Right cardiac atrium (tissue), 5 donors: ENCODE measurements at regions not wholly inside any gene's neighbourhood (a gene's known extent, or its start where the extent isn't known, plus 50 kb on each side); places are given as distances from the start of the nearest gene placed in this dataset.

Source experiments
- ATAC-seq, 2 donors: fragments of 200-7000 bp; cut with Tn5 transposase; one replicate each; pipeline versions ENCODE4 v1.8.0 to v1.9.1; 2020; ENCODE audit warnings: moderate library complexity in 2 of 2, mild to moderate bottlenecking in 1 of 2
- DNase-seq, 3 donors: peaks; one replicate each; pipeline ENCODE4 v3.0.0-alpha.2; 2020
- H3K27ac ChIP-seq: one replicate; pipeline ENCODE4 v1.5.1; 2013; ENCODE audit warnings: mild to moderate bottlenecking, low read length, control low read depth, moderate library complexity
- H3K27me3 ChIP-seq: one replicate; pipeline ENCODE4 v1.6.1; 2013; ENCODE audit not compliant: control insufficient read depth, insufficient read depth
- H3K4me1 ChIP-seq: one replicate; pipeline ENCODE4 v1.6.1; 2013; ENCODE audit warnings: low read length; ENCODE audit not compliant: control insufficient read depth, insufficient read depth
- H3K4me3 ChIP-seq: one replicate; pipeline ENCODE4 v1.5.1; 2013; ENCODE audit warnings: low read length, control low read depth
- H3K9me3 ChIP-seq: one replicate; pipeline ENCODE4 v1.6.1; 2013; ENCODE audit warnings: low read length; ENCODE audit not compliant: control insufficient read depth
- WGBS: extraction: QIAGEN DNeasy Blood & Tissue Kit; methylation state at CpG from one replicate; pipeline ENCODE4 v1.1.7; 2013; 5-methylcytosine and 5-hydroxymethylcytosine counted together
- intact Hi-C, 4 donors: fragments of 100-400 bp; cut with DNase I; formaldehyde crosslinking; loops; one replicate each; pipeline versions ENCODE4 v1.11.0 to v1.14.0; 2022 to 2023
- donor health status: healthy with polysubstance abuse.
- donor health status: DM: no; HTN: yes; CAD: no.
- donor health status: DM: no; HTN: no; CAD: no.
- donor health status: DM: no; HTN: yes; CAD: no; lungs with severe emphysema.
- donor health status: DM: yes; HTN: yes; CAD: no.

GRCh38 chr5:166074582-166075481 is 2216.6 kb upstream of the WWC1 start:
- no peaks in the 10 kb centered on the region for H3K9me3 ChIP-seq
- intact Hi-C loops = no loop called here
- no peaks in the 10 kb centered on the region for H3K4me1 ChIP-seq
- H3K4me3 ChIP-seq = no peak overlapping the region
- ATAC-seq (peak in 1 of 2 donors; percentile 61), DNase-seq (no peak)
- H3K27ac ChIP-seq = no peak overlapping the region
- H3K27me3 ChIP-seq = no peaks in the 10 kb centered on the region
- WGBS = 36% methylated on average over 5 of the region's 5 CpGs

- no peak for ATAC-seq
- WGBS = 39% methylated on average over 11 of the region's 11 CpGs
- Histone ChIP-seq H3K4me3 (no peak overlapping the region), H3K27ac (no peak overlapping the region), H3K4me1 (no peaks in the 10 kb centered on the region), H3K27me3 (no peaks in the 10 kb centered on the region), H3K9me3 (no peaks in the 10 kb centered on the region)
- intact Hi-C loops = no loop called here
- DNase-seq = no peak
Measured at GRCh38 chr5:166083183-166083959, 2208.1 kb upstream of the WWC1 start.

- DNase-seq (no peak), ATAC-seq (no peak)
- H3K27me3 ChIP-seq = no peaks in the 10 kb centered on the region
- H3K4me1 ChIP-seq = no peaks in the 10 kb centered on the region
- WGBS = 52% methylated on average over 2 of the region's 2 CpGs
- intact Hi-C loops = no loop called here
- no peak overlapping the region for H3K4me3 ChIP-seq
- H3K9me3 ChIP-seq = no peaks in the 10 kb centered on the region
- H3K27ac ChIP-seq = no peak overlapping the region
Measured at GRCh38 chr5:166086568-166086967, 2204.9 kb upstream of the WWC1 start.

- Histone ChIP-seq H3K27ac (no peak overlapping the region), H3K9me3 (no peaks in the 10 kb centered on the region), H3K4me1 (no peaks in the 10 kb centered on the region), H3K4me3 (no peak overlapping the region), H3K27me3 (no peaks in the 10 kb centered on the region)
- intact Hi-C loops = no loop called here
- DNase-seq (no peak), ATAC-seq (no peak)
- 23% methylated on average over 3 of the region's 3 CpGs for WGBS
Measured at GRCh38 chr5:166088389-166089039, 2202.9 kb upstream of the WWC1 start.

- Histone ChIP-seq H3K27me3 (no peaks in the 10 kb centered on the region), H3K27ac (no peak overlapping the region), H3K4me1 (no peaks in the 10 kb centered on the region), H3K4me3 (no peak overlapping the region), H3K9me3 (no peaks in the 10 kb centered on the region)
- no peak for DNase-seq
- no peak for ATAC-seq
- 90% methylated on average over 1 of the region's 1 CpG for WGBS
- intact Hi-C loops = no loop called here
Measured at GRCh38 chr5:166091931-166092330, 2199.5 kb upstream of the WWC1 start.

- no peak overlapping the region for H3K27ac ChIP-seq
- no peak overlapping the region for H3K4me3 ChIP-seq
- no peak for ATAC-seq
- DNase-seq = no peak
- 83% methylated on average over 4 of the region's 4 CpGs for WGBS
- H3K27me3 ChIP-seq = no peaks in the 10 kb centered on the region
- H3K9me3 ChIP-seq = no peaks in the 10 kb centered on the region
- H3K4me1 ChIP-seq = no peaks in the 10 kb centered on the region
- intact Hi-C loops = no loop called here
Measured at GRCh38 chr5:166093312-166093711, 2198.1 kb upstream of the WWC1 start.

GRCh38 chr5:166102947-166103346 is 2188.5 kb upstream of the WWC1 start:
- Histone ChIP-seq H3K4me1 (no peaks in the 10 kb centered on the region), H3K4me3 (no peak overlapping the region), H3K27me3 (no peaks in the 10 kb centered on the region), H3K27ac (no peak overlapping the region), H3K9me3 (no peaks in the 10 kb centered on the region)
- no peak for ATAC-seq
- intact Hi-C loops = no loop called here
- no peak for DNase-seq
- WGBS = 91% methylated on average over 10 of the region's 10 CpGs

- intact Hi-C loops = no loop called here
- Histone ChIP-seq H3K4me1 (no peaks in the 10 kb centered on the region), H3K27me3 (no peaks in the 10 kb centered on the region), H3K4me3 (no peak overlapping the region), H3K27ac (no peak overlapping the region), H3K9me3 (no peaks in the 10 kb centered on the region)
- DNase-seq = no peak
- 76% methylated on average over 3 of the region's 3 CpGs for WGBS
- no peak for ATAC-seq
Measured at GRCh38 chr5:166111021-166111420, 2180.4 kb upstream of the WWC1 start.

GRCh38 chr5:166117072-166118066 is 2174.1 kb upstream of the WWC1 start:
- H3K27me3 ChIP-seq = no peaks in the 10 kb centered on the region
- H3K9me3 ChIP-seq = no peaks in the 10 kb centered on the region
- DNase-seq = no peak
- no peak overlapping the region for H3K4me3 ChIP-seq
- H3K4me1 ChIP-seq = no peaks in the 10 kb centered on the region
- ATAC-seq = no peak
- intact Hi-C loops = no loop called here
- H3K27ac ChIP-seq = no peak overlapping the region
- 70% methylated on average over 4 of the region's 4 CpGs for WGBS

GRCh38 chr5:166119506-166119905 is 2171.9 kb upstream of the WWC1 start:
- H3K9me3 ChIP-seq = no peaks in the 10 kb centered on the region
- intact Hi-C loops = no loop called here
- H3K27me3 ChIP-seq = no peaks in the 10 kb centered on the region
- H3K4me3 ChIP-seq = no peak overlapping the region
- no peak overlapping the region for H3K27ac ChIP-seq
- ATAC-seq = no peak
- WGBS = 78% methylated on average over 2 of the region's 2 CpGs
- DNase-seq = no peak
- no peaks in the 10 kb centered on the region for H3K4me1 ChIP-seq
